Stimulated activated CD4-positive, alpha-beta T cell treated with anti-CD3 and anti-CD28 coated beads, TNF-alpha, amount 100 ng/mL, for 24 hours (primary cell): ENCODE measurements at regions not wholly inside any gene's neighbourhood (a gene's known extent, or its start where the extent isn't known, plus 50 kb on each side); places are given as distances from the start of the nearest gene placed in this dataset.

Experiments
- DNase-seq, 3 experiments: peaks; one replicate each; pipeline ENCODE4 v3.0.0-alpha.2; 2020; ENCODE audit warnings: low read depth in 3 of 3

- DNase-seq: no peak
Measured at GRCh38 chr1:34697818-34698217, 57.0 kb upstream of the GJB5 start.

DNA sequence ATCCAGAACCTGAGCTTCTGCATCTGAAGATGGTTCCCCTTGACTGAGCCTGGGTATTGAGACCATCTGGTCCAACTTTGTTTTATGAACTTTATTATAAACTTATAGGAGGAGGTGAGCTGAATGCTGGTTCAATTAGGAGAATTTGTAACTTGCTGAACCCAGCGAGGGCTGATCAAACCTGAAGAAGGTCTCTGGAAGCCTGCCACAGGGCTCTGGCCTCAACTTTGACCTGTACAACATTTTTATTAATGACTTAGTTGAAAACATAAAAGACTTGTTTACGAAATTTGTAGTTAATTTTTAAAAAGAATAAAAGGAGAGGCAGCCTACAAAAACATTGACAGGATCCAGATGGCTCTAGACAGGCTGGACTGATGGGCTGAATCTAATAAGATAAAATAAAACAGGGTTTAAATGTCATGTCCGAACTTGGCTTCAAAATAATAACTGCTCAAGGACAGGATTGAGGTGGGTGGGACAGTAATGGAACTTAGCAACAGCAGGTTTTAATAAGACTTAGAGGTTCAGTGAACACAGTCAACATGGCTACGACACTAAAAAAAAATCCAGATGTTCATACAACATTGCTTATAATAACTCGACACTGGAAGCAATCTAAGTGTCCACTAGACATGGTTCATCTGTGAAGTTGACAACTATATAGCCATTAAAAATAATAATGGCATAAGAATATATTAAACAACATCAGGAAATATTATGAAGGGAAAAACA lies 53.4 kb upstream of the GJB5 start:
- no peak for DNase-seq
